ENCODE measurements at regions not wholly inside any gene's neighbourhood (a gene's known extent, or its start where the extent isn't known, plus 50 kb on each side); places are given as distances from the start of the nearest gene placed in this dataset.

GRCh38 chr11:116527180-116527991 is 245.4 kb downstream of the BUD13 start:
- in situ Hi-C loops (cut with MboI; ENCODE audit: low pct_unique_long_range_greater_than_20kb, low sequenced_read_pairs, unreplicated experiment) = no loop called here
- TF ChIP-seq CTCF (IDR thresholded peaks at IDR 0.05; ENCODE audit: extremely low read depth, insufficient read depth, missing control alignments) = no peak
- no peak for DNase-seq (ENCODE audit: low spot score)

- in situ Hi-C loops (cut with MboI; ENCODE audit: low pct_unique_long_range_greater_than_20kb, low sequenced_read_pairs, unreplicated experiment) = no loop called here
- no peak for TF ChIP-seq CTCF (IDR thresholded peaks at IDR 0.05; ENCODE audit: extremely low read depth, insufficient read depth, missing control alignments)
Measured at GRCh38 chr11:116525961-116526495, 246.8 kb downstream of the BUD13 start.

GRCh38 chr11:116519499-116519898 is 253.3 kb downstream of the BUD13 start:
- in situ Hi-C loops (cut with MboI; ENCODE audit: low pct_unique_long_range_greater_than_20kb, low sequenced_read_pairs, unreplicated experiment) = no loop called here
- no peak for DNase-seq (ENCODE audit: low spot score)
- TF ChIP-seq CTCF (IDR thresholded peaks at IDR 0.05; ENCODE audit: extremely low read depth, insufficient read depth, missing control alignments) = no peak

More at GRCh38 chr11:116525961-116526495, 246.8 kb downstream of the BUD13 start:
- no peak for DNase-seq (ENCODE audit: low spot score)

GRCh38 chr11:116518141-116518540 is 254.6 kb downstream of the BUD13 start:
- in situ Hi-C loops (cut with MboI; ENCODE audit: low pct_unique_long_range_greater_than_20kb, low sequenced_read_pairs, unreplicated experiment) = no loop called here
- no peak for DNase-seq (ENCODE audit: low spot score)
- TF ChIP-seq CTCF (IDR thresholded peaks at IDR 0.05; ENCODE audit: extremely low read depth, insufficient read depth, missing control alignments) = no peak

GRCh38 chr11:116517584-116517983 is 255.2 kb downstream of the BUD13 start:
- no peak for TF ChIP-seq CTCF (IDR thresholded peaks at IDR 0.05; ENCODE audit: extremely low read depth, insufficient read depth, missing control alignments)
- in situ Hi-C loops (cut with MboI; ENCODE audit: low pct_unique_long_range_greater_than_20kb, low sequenced_read_pairs, unreplicated experiment) = no loop called here
- no peak for DNase-seq (ENCODE audit: low spot score)

- in situ Hi-C loops (cut with MboI; ENCODE audit: low pct_unique_long_range_greater_than_20kb, low sequenced_read_pairs, unreplicated experiment) = no loop called here
- TF ChIP-seq CTCF (IDR thresholded peaks at IDR 0.05; ENCODE audit: extremely low read depth, insufficient read depth, missing control alignments) = no peak
- DNase-seq (ENCODE audit: low spot score) = no peak
Measured at GRCh38 chr11:116517077-116517476, 255.7 kb downstream of the BUD13 start.

Measured in GM13977 (cell line).